ENCODE measurements at regions not wholly inside any gene's neighbourhood (a gene's known extent, or its start where the extent isn't known, plus 50 kb on each side); places are given as distances from the start of the nearest gene placed in this dataset.

DNA sequence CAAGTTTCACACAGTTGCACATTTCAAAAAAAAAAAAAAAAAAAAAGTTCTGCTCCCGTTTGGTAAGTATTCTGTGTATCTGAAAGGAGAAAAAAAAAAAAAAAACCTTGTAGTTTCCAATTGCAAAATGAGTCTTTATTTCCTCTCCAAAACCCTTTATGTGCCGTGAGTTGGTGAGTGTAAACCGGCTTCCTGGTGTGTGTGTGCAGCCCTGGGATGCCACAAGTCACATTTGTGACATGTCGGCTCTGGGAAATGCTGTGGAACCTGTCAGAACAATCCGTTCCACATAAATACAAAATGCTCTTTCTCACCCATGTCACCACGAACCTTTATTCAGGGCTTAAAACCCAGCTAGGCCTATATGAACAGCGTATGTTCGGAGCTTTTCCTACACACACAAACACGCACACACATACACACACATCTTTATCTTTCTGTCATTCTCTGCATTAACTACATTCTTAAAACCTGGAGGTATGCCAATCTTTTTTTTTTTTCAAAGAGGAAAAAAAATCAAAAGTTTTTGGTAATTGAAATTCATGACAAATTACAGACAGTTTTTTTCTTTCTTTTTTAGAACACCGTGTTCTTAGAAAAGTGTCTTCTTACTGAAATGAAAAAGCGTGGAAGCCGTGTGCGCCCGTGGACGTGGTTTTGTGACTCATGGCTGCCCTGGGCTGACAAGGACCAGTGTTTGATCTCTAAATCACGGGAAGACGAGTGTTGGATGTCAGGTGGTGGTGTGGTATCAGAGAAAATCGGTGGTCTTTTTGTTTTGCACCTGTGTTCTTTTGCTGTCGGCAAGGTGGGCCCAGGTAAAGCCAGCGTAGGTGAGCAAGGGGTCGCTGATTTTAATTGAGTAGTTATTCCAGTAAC, 612.0 kb downstream of the VRK1 start:
- POLR2A ChIA-PET = interaction anchor here (0.7 kb wide), 1 partner anchor 96 kb away, joined by 6 read pairs; no protein-coding TSS in a partner anchor
- Histone ChIP-seq H3K9me3 (ENCODE audit: control insufficient read depth, insufficient read depth, low read depth, low read length) (no peaks in the 10 kb centered on the region), H3K27ac (ENCODE audit: extremely low read depth, low read depth, low read length) (no peak overlapping the region), H3K4me1 (ENCODE audit: control insufficient read depth, insufficient read depth, low read length) (no peaks in the 10 kb centered on the region), H3K36me3 (ENCODE audit: control insufficient read depth in 2 of 2, insufficient read depth in 1 of 2, low read length in 2 of 2) (no peaks in the 10 kb centered on the region), H3K4me3 (ENCODE audit: low read depth, low read length) (no peak overlapping the region)
- TF ChIP-seq ZNF596 (tag by site-specific recombination; IDR thresholded peaks at IDR 0.05) = no peak
- no peak for TF ChIP-seq ZNF629 (tag by site-specific recombination; IDR thresholded peaks at IDR 0.05)
- no peak for TF ChIP-seq ZFP3 (tag by site-specific recombination; IDR thresholded peaks at IDR 0.05; ENCODE audit: low read depth)
- no peak for TF ChIP-seq ZNF155 (tag by site-specific recombination; IDR thresholded peaks at IDR 0.05)
- no peak for TF ChIP-seq ZBTB48 (tag by site-specific recombination; IDR thresholded peaks at IDR 0.05)
- TF ChIP-seq ZNF791 (tag by site-specific recombination; IDR thresholded peaks at IDR 0.05) = no peak
- TF ChIP-seq, protein P1, sequence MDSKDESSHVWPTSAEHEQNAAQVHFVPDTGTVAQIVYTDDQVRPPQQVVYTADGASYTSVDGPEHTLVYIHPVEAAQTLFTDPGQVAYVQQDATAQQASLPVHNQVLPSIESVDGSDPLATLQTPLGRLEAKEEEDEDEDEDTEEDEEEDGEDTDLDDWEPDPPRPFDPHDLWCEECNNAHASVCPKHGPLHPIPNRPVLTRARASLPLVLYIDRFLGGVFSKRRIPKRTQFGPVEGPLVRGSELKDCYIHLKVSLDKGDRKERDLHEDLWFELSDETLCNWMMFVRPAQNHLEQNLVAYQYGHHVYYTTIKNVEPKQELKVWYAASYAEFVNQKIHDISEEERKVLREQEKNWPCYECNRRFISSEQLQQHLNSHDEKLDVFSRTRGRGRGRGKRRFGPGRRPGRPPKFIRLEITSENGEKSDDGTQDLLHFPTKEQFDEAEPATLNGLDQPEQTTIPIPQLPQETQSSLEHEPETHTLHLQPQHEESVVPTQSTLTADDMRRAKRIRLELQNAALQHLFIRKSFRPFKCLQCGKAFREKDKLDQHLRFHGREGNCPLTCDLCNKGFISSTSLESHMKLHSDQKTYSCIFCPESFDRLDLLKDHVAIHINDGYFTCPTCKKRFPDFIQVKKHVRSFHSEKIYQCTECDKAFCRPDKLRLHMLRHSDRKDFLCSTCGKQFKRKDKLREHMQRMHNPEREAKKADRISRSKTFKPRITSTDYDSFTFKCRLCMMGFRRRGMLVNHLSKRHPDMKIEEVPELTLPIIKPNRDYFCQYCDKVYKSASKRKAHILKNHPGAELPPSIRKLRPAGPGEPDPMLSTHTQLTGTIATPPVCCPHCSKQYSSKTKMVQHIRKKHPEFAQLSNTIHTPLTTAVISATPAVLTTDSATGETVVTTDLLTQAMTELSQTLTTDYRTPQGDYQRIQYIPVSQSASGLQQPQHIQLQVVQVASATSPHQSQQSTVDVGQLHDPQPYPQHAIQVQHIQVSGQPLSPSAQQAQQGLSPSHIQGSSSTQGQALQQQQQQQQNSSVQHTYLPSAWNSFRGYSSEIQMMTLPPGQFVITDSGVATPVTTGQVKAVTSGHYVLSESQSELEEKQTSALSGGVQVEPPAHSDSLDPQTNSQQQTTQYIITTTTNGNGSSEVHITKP (tag by site-specific recombination; IDR thresholded peaks at IDR 0.05) = no peak
- TF ChIP-seq TCF7L2 (IDR thresholded peaks at IDR 0.05; ENCODE audit: borderline replicate concordance, low read depth, low read length) = no peak
- TF ChIP-seq ZNF214 (tag by site-specific recombination; IDR thresholded peaks at IDR 0.05; ENCODE audit: borderline replicate concordance) = no peak
- no peak for TF ChIP-seq BCL11A (tag by site-specific recombination; IDR thresholded peaks at IDR 0.05; ENCODE audit: low read depth)
- TF ChIP-seq, protein P2, sequence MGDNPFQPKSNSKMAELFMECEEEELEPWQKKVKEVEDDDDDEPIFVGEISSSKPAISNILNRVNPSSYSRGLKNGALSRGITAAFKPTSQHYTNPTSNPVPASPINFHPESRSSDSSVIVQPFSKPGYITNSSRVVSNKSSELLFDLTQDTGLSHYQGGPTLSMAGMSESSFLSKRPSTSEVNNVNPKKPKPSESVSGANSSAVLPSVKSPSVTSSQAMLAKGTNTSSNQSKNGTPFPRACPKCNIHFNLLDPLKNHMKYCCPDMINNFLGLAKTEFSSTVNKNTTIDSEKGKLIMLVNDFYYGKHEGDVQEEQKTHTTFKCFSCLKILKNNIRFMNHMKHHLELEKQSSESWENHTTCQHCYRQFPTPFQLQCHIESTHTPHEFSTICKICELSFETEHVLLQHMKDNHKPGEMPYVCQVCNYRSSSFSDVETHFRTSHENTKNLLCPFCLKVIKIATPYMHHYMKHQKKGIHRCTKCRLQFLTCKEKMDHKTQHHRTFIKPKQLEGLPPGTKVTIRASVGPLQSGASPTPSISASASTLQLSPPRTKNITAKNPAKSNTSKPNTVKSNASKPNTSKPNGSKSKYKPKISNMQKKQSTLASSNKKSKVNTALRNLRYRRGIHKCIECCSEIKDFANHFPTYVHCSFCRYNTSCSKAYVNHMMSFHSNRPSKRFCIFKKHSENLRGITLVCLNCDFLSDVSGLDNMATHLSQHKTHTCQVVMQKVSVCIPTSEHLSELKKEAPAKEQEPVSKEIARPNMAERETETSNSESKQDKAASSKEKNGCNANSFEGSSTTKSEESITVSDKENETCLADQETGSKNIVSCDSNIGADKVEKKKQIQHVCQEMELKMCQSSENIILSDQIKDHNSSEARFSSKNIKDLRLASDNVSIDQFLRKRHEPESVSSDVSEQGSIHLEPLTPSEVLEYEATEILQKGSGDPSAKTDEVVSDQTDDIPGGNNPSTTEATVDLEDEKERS (tag by site-specific recombination; IDR thresholded peaks at IDR 0.05) = no peak
- TF ChIP-seq, protein P3, sequence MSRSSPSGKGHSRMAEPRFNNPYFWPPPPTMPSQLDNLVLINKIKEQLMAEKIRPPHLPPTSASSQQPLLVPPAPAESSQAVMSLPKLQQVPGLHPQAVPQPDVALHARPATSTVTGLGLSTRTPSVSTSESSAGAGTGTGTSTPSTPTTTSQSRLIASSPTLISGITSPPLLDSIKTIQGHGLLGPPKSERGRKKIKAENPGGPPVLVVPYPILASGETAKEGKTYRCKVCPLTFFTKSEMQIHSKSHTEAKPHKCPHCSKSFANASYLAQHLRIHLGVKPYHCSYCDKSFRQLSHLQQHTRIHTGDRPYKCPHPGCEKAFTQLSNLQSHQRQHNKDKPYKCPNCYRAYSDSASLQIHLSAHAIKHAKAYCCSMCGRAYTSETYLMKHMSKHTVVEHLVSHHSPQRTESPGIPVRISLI (tag by site-specific recombination; IDR thresholded peaks at IDR 0.05) = no peak
- no peak for TF ChIP-seq BCL11B (tag by site-specific recombination; IDR thresholded peaks at IDR 0.05; ENCODE audit: low read depth)
- no peak for TF ChIP-seq ZXDB (tag by site-specific recombination; IDR thresholded peaks at IDR 0.05)
- CTCF ChIA-PET = no interaction called here

DNA sequence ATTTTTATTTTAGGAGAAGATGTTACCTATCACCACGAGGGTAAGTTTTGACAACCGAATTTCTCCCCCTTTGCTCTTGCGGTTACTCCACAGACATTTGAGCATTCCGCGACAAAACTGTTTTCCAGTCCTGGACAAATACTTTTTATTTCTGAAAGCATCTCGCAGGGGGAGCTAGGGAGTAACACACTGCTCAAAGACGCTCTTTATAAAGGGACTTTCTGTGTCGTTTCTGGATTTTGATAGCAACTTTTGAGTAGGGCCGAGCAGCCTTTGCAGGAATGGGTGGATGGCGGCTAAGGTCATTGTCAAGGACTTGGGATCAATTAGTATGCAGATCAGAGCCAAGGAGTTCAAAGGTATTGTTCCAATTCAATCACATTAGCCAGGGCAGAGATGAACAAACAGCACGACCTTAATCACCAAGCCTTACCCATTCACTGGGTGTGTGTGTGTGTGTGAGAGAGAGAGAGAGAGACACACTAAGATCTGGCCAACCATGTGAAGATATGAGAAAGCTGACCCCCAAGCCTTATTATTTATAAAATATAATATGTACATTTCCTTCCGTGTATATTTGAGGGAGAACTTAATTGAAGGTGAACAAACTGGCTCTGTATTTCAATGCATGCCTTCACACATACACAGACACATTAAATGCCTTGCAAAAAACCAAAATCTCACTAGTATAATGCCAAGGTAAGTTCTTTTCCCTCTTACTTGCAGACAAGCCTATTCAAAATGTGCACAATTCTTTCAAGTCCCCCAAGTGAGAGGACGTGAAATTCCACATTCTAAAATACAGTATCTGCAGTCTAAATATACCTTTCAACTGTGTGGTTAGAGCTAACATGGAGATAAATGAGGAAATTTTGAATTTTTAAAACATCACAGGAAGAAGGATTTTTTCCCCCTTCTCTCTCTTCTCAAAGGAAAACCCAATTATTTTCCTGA, 613.8 kb downstream of the VRK1 start:
- CTCF ChIA-PET = no interaction called here
- Histone ChIP-seq H3K4me1 (ENCODE audit: control insufficient read depth, insufficient read depth, low read length) (no peaks in the 10 kb centered on the region), H3K4me3 (ENCODE audit: low read depth, low read length) (no peak overlapping the region), H3K9me3 (ENCODE audit: control insufficient read depth, insufficient read depth, low read depth, low read length) (no peaks in the 10 kb centered on the region), H3K27ac (ENCODE audit: extremely low read depth, low read depth, low read length) (no peak overlapping the region), H3K36me3 (ENCODE audit: control insufficient read depth in 2 of 2, insufficient read depth in 1 of 2, low read length in 2 of 2) (no peaks in the 10 kb centered on the region)
- no peak for TF ChIP-seq ZNF600 (tag by site-specific recombination; IDR thresholded peaks at IDR 0.05)
- TF ChIP-seq ZNF155 (tag by site-specific recombination; IDR thresholded peaks at IDR 0.05) = no peak
- no peak for TF ChIP-seq ZNF514 (tag by site-specific recombination; IDR thresholded peaks at IDR 0.05)
- POLR2A ChIA-PET = no interaction called here
